PC-9 (cell line): ENCODE measurements at regions not wholly inside any gene's neighbourhood (a gene's known extent, or its start where the extent isn't known, plus 50 kb on each side); places are given as distances from the start of the nearest gene placed in this dataset.

Experiments
- CTCF ChIP-seq: fragments of 200-600 bp; sonication (generic); conservative IDR thresholded peaks from 2 replicates; pipeline ENCODE4 v1.6.1; 2017; ENCODE audit warnings: mixed run types, antibody characterized with exemption, mild to moderate bottlenecking, moderate library complexity
- EZH2 ChIP-seq: fragments of 200-600 bp; sonication (generic); IDR thresholded peaks from 2 replicates; pipeline ENCODE4 v1.8.0; 2017; ENCODE audit warnings: antibody characterized with exemption, low read depth

GRCh38 chr12:24649634-24650033 is 299.3 kb downstream of the BCAT1 start:
- TF ChIP-seq CTCF, result no peak
- TF ChIP-seq EZH2, result no peak
